Astrocyte (in vitro differentiated cells and primary cell): ENCODE measurements at regions not wholly inside any gene's neighbourhood (a gene's known extent, or its start where the extent isn't known, plus 50 kb on each side); places are given as distances from the start of the nearest gene placed in this dataset.

ENCODE experiments used
- EZH2 ChIP-seq: IDR thresholded peaks from 2 replicates; pipeline ENCODE4 v1.6.1; 2012; ENCODE audit warnings: mild to moderate bottlenecking, low read length, inconsistent platforms; ENCODE audit not compliant: insufficient read depth
- TF ChIP-seq, protein P1 (sequence below): IDR thresholded peaks from 2 replicates; pipeline ENCODE4 v1.5.1; 2011; ENCODE audit warnings: low read depth, mild to moderate bottlenecking, inconsistent platforms, low read length, moderate library complexity; ENCODE audit not compliant: insufficient read depth

DNA sequence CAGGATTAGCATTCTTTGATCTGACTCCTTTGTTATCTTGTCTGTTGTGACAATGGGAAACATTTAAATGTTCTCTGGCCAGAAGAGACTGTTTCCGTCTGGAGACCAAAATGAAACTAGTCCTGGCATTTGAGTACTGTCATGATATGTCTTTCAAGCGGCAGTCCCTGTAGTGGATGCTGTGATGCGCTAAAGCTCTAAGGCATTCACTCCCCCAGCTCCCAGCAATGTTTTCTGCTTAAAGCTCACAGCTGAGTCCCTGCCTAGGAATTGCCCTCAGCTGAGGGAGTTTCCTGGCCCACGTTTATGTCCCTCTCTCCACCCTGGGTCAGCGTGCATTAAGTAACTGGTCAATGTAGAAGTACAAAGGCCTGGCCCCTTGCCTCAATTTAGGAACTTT is 109.4 kb downstream of the UCHL5 start:
- TF ChIP-seq EZH2: no peak
- TF ChIP-seq, protein P1, sequence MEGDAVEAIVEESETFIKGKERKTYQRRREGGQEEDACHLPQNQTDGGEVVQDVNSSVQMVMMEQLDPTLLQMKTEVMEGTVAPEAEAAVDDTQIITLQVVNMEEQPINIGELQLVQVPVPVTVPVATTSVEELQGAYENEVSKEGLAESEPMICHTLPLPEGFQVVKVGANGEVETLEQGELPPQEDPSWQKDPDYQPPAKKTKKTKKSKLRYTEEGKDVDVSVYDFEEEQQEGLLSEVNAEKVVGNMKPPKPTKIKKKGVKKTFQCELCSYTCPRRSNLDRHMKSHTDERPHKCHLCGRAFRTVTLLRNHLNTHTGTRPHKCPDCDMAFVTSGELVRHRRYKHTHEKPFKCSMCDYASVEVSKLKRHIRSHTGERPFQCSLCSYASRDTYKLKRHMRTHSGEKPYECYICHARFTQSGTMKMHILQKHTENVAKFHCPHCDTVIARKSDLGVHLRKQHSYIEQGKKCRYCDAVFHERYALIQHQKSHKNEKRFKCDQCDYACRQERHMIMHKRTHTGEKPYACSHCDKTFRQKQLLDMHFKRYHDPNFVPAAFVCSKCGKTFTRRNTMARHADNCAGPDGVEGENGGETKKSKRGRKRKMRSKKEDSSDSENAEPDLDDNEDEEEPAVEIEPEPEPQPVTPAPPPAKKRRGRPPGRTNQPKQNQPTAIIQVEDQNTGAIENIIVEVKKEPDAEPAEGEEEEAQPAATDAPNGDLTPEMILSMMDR: no peak
